HepG2 (cell line): ENCODE measurements at regions not wholly inside any gene's neighbourhood (a gene's known extent, or its start where the extent isn't known, plus 50 kb on each side); places are given as distances from the start of the nearest gene placed in this dataset.
A peak's percentile ranks its signal among the peaks of the same experiment; 100 is the strongest.

Source experiments
- ATAC-seq: fragments of 200-7000 bp; cut with Tn5 transposase; 3 replicates; pipeline ENCODE4 v1.9.1; 2020; ENCODE audit warnings: mild to moderate bottlenecking, moderate library complexity
- BruUV-seq: library from RNA; stranded (reverse); fragments of 400-500 nt; replicated peaks from 2 replicates; lab custom pipeline; 2021; lab: Mats Ljungman, UMichigan
- CTCF ChIA-PET: fragments of 300-600 bp; formaldehyde crosslinking; extraction: SDS; loops from one replicate; lab custom pipeline; 2021; ENCODE audit warnings: low total read pairs, inconsistent platforms, low intra/inter-chr PET ratio; lab: Yijun Ruan, JAX
- POLR2A ChIA-PET: fragments of 350-600 bp; sonication (Branson Sonifier 250); formaldehyde crosslinking; loops from one replicate; lab custom pipeline; 2020; ENCODE audit warnings: antibody characterized with exemption, inconsistent platforms; lab: Yijun Ruan, JAX
- DNase-seq: peaks from one replicate; pipeline ENCODE4 v3.0.0-alpha.2; 2015; ENCODE audit warnings: low spot score
- FAIRE-seq: peaks from 3 replicates; lab custom pipeline; 2011; peaks lifted over from hg19 to GRCh38; lab: Jason Lieb, UNC
- H2AFZ ChIP-seq: one replicate; pipeline ENCODE4 v1.6.1; 2011; ENCODE audit warnings: low read length, inconsistent platforms
- H3K27ac ChIP-seq: fragments of 300-600 bp; 3 replicates; pipeline ENCODE4 v1.8.0; 2011; ENCODE audit warnings: mixed run types, mild to moderate bottlenecking, mixed read lengths, low read length, inconsistent platforms; ENCODE audit not compliant: insufficient read depth; ENCODE audit errors: extremely low read length
- H3K27me3 ChIP-seq, 2 experiments: fragments of 200-600 bp in 1 of 2; 2 replicates in 1 of 2; 3 replicates in 1 of 2; pipeline versions ENCODE4 v1.6.0 to v1.8.0; 2011; ENCODE audit warnings: low read length in 2 of 2, mild to moderate bottlenecking in 2 of 2, moderate library complexity in 2 of 2, inconsistent platforms in 1 of 2; ENCODE audit not compliant: insufficient read depth in 2 of 2, control insufficient read depth in 1 of 2
- H3K36me3 ChIP-seq, 2 experiments: fragments of 200-600 bp in 1 of 2; replicated peaks in 1 of 2; 2 replicates in 1 of 2; 3 replicates in 1 of 2; pipeline versions ENCODE4 v1.5.1 to v1.8.0; 2011; ENCODE audit warnings: low read length in 2 of 2, inconsistent platforms in 1 of 2; ENCODE audit not compliant: insufficient read depth in 2 of 2, control insufficient read depth in 1 of 2
- H3K4me1 ChIP-seq: 2 replicates; pipeline ENCODE4 v1.5.1; 2012; ENCODE audit warnings: low read length, inconsistent platforms; ENCODE audit not compliant: insufficient read depth
- H3K4me2 ChIP-seq: 2 replicates; pipeline ENCODE4 v1.6.0; 2011; ENCODE audit warnings: low read depth, low read length, inconsistent platforms
- H3K4me3 ChIP-seq, 3 experiments: fragments of 200-600 bp in 1 of 3; sonication (generic), shearing (Covaris generic) in 1 of 3; replicated peaks in 1 of 3; 2 replicates each; pipeline ENCODE4 v1.5.1; 2011 to 2016; ENCODE audit warnings: low read length in 3 of 3, inconsistent platforms in 2 of 3, low read depth in 2 of 3, mild to moderate bottlenecking in 2 of 3, control low read depth in 1 of 3, mixed read lengths in 1 of 3; ENCODE audit not compliant: insufficient read depth in 1 of 3
- H3K79me2 ChIP-seq: one replicate; pipeline ENCODE4 v1.6.1; 2011; ENCODE audit warnings: low read length, inconsistent platforms; ENCODE audit not compliant: insufficient read depth
- H3K9ac ChIP-seq: 2 replicates; pipeline ENCODE4 v1.6.0; 2011; ENCODE audit warnings: mild to moderate bottlenecking, low read depth, low read length, inconsistent platforms; ENCODE audit not compliant: insufficient read depth
- H3K9me3 ChIP-seq: 2 replicates; pipeline ENCODE4 v1.5.1; 2012; ENCODE audit warnings: mild to moderate bottlenecking, low read length
- H4K20me1 ChIP-seq: 2 replicates; pipeline ENCODE4 v1.6.0; 2011; ENCODE audit warnings: inconsistent platforms, mild to moderate bottlenecking, low read length, moderate library complexity; ENCODE audit not compliant: insufficient read depth
- AHR ChIP-seq: IDR thresholded peaks from 2 replicates; pipeline ENCODE4 v1.6.1; 2018; ENCODE audit warnings: missing genetic modification reagents, missing compliant biosample characterization
- MAFF ChIP-seq: IDR thresholded peaks from 2 replicates; pipeline ENCODE4 v1.6.1; 2011; ENCODE audit warnings: low read depth, low read length, improper control_type of control experiment
- RELA ChIP-seq: sonication (generic); formaldehyde crosslinking; IDR thresholded peaks from 2 replicates; pipeline ENCODE4 v1.4.0; 2020; ENCODE audit warnings: missing genetic modification reagents
- TARDBP ChIP-seq: sonication (generic); formaldehyde crosslinking; IDR thresholded peaks from 2 replicates; pipeline ENCODE4 v1.8.0; 2022; ENCODE audit warnings: mild to moderate bottlenecking, missing genetic modification reagents
- WIZ ChIP-seq: sonication (generic); formaldehyde crosslinking; IDR thresholded peaks from 2 replicates; pipeline ENCODE4 v1.5.1; 2020; ENCODE audit warnings: mild to moderate bottlenecking, missing genetic modification reagents
- ZNF296 ChIP-seq: sonication (generic); formaldehyde crosslinking; conservative IDR thresholded peaks from 2 replicates; pipeline ENCODE4 v1.5.0; 2020; ENCODE audit warnings: mild to moderate bottlenecking, missing genetic modification reagents
- in situ Hi-C: cut with HindIII; loops from 2 replicates; pipeline ENCODE4 v1.10.0; 2017; ENCODE audit warnings: low pct_unique_long_range_greater_than_20kb; ENCODE audit not compliant: extremely low pct_ligation_motif_present
- intact Hi-C: fragments of 100-400 bp; cut with micrococcal nuclease; formaldehyde crosslinking; loops from one replicate; pipeline ENCODE4 v1.10.0; 2022; ENCODE audit not compliant: unreplicated experiment
- TF ChIP-seq, protein P1 (sequence below), 2 experiments: fragments of 450-650 bp in 1 of 2; sonication (generic) in 1 of 2; formaldehyde crosslinking in 1 of 2; IDR thresholded peaks; 2 replicates each; pipeline versions ENCODE4 v1.6.1 to v1.8.0; 2016 to 2022; ENCODE audit warnings: antibody characterized with exemption in 1 of 2, mild to moderate bottlenecking in 1 of 2, missing genetic modification reagents in 1 of 2
- TF ChIP-seq, protein P2 (sequence below): sonication (generic); formaldehyde crosslinking; IDR thresholded peaks from 2 replicates; pipeline ENCODE4 v1.4.0; 2020; ENCODE audit warnings: missing genetic modification reagents
- TF ChIP-seq, protein P3 (sequence below): sonication (generic); formaldehyde crosslinking; IDR thresholded peaks from 2 replicates; pipeline ENCODE4 v1.9.0; 2022; ENCODE audit warnings: missing genetic modification reagents, mild to moderate bottlenecking, borderline replicate concordance
- TF ChIP-seq, protein P4 (sequence below): sonication (generic); formaldehyde crosslinking; IDR thresholded peaks from 2 replicates; pipeline ENCODE4 v1.5.0; 2020; ENCODE audit warnings: missing genetic modification reagents

DNA sequence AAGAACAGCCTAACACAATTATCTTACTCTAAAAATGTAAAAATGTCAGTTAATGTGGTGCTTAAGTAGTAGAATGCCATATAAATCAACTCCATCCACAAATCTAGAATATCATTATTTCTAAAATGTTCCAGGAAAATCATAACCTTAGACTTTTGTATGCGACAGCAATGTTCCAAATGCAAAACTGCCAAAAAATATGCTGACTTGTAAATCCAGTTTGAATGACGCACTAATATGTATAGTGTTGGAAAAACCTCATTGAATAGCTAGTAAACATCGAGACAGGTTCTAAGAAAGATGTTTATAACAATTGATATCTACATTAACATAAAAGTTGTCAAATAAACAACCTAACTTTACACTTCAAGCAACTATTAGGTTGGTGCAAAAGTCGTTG is 469.1 kb upstream of the PRICKLE1 start (continued):
- TF ChIP-seq, protein P1, sequence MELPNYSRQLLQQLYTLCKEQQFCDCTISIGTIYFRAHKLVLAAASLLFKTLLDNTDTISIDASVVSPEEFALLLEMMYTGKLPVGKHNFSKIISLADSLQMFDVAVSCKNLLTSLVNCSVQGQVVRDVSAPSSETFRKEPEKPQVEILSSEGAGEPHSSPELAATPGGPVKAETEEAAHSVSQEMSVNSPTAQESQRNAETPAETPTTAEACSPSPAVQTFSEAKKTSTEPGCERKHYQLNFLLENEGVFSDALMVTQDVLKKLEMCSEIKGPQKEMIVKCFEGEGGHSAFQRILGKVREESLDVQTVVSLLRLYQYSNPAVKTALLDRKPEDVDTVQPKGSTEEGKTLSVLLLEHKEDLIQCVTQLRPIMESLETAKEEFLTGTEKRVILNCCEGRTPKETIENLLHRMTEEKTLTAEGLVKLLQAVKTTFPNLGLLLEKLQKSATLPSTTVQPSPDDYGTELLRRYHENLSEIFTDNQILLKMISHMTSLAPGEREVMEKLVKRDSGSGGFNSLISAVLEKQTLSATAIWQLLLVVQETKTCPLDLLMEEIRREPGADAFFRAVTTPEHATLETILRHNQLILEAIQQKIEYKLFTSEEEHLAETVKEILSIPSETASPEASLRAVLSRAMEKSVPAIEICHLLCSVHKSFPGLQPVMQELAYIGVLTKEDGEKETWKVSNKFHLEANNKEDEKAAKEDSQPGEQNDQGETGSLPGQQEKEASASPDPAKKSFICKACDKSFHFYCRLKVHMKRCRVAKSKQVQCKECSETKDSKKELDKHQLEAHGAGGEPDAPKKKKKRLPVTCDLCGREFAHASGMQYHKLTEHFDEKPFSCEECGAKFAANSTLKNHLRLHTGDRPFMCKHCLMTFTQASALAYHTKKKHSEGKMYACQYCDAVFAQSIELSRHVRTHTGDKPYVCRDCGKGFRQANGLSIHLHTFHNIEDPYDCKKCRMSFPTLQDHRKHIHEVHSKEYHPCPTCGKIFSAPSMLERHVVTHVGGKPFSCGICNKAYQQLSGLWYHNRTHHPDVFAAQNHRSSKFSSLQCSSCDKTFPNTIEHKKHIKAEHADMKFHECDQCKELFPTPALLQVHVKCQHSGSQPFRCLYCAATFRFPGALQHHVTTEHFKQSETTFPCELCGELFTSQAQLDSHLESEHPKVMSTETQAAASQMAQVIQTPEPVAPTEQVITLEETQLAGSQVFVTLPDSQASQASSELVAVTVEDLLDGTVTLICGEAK (IDR thresholded peaks at IDR 0.05), result peak; percentile 81
- TF ChIP-seq, protein P1 (CRISPR knock-in tag; IDR thresholded peaks at IDR 0.05), result no peak
- TF ChIP-seq MAFF, result peak; percentile 41; the same call in 1 of the 2 replicates

DNA sequence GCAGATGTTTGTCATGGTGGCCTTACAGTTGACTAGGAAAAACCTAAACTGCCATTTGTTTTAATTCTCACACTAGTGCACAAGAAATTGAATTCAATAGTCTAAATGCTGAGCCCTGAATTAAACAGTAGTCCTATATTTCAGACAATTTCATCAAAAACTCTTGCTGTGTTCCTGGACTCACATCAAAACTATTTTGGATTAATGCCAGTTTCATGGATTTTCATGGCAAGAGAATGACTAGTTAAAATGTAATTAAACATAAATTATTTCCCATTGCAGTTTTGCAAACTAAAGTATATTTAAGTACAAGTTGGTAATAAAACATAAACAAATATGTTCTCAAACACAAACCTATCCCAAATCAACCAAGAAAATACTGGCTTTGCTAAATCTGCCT is 468.0 kb upstream of the PRICKLE1 start:
- in situ Hi-C loops, result no loop called here
- no peak for FAIRE-seq
- CTCF ChIA-PET, result no interaction called here
- TF ChIP-seq TARDBP (CRISPR knock-in tag) (no peak), ZNF296 (CRISPR knock-in tag) (no peak), AHR (CRISPR knock-in tag) (no peak), WIZ (no peak), RELA (CRISPR knock-in tag) (no peak)
- TF ChIP-seq, protein P2, sequence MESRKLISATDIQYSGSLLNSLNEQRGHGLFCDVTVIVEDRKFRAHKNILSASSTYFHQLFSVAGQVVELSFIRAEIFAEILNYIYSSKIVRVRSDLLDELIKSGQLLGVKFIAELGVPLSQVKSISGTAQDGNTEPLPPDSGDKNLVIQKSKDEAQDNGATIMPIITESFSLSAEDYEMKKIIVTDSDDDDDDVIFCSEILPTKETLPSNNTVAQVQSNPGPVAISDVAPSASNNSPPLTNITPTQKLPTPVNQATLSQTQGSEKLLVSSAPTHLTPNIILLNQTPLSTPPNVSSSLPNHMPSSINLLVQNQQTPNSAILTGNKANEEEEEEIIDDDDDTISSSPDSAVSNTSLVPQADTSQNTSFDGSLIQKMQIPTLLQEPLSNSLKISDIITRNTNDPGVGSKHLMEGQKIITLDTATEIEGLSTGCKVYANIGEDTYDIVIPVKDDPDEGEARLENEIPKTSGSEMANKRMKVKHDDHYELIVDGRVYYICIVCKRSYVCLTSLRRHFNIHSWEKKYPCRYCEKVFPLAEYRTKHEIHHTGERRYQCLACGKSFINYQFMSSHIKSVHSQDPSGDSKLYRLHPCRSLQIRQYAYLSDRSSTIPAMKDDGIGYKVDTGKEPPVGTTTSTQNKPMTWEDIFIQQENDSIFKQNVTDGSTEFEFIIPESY (CRISPR knock-in tag), result no peak
- TF ChIP-seq, protein P3, sequence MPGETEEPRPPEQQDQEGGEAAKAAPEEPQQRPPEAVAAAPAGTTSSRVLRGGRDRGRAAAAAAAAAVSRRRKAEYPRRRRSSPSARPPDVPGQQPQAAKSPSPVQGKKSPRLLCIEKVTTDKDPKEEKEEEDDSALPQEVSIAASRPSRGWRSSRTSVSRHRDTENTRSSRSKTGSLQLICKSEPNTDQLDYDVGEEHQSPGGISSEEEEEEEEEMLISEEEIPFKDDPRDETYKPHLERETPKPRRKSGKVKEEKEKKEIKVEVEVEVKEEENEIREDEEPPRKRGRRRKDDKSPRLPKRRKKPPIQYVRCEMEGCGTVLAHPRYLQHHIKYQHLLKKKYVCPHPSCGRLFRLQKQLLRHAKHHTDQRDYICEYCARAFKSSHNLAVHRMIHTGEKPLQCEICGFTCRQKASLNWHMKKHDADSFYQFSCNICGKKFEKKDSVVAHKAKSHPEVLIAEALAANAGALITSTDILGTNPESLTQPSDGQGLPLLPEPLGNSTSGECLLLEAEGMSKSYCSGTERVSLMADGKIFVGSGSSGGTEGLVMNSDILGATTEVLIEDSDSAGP (CRISPR knock-in tag), result no peak
- TF ChIP-seq, protein P4, sequence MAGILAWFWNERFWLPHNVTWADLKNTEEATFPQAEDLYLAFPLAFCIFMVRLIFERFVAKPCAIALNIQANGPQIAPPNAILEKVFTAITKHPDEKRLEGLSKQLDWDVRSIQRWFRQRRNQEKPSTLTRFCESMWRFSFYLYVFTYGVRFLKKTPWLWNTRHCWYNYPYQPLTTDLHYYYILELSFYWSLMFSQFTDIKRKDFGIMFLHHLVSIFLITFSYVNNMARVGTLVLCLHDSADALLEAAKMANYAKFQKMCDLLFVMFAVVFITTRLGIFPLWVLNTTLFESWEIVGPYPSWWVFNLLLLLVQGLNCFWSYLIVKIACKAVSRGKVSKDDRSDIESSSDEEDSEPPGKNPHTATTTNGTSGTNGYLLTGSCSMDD, result no peak

More for the DNA sequence above, 468.0 kb upstream of the PRICKLE1 start:
- Histone ChIP-seq H3K4me1 (no peaks in the 10 kb centered on the region), H4K20me1 (no peaks in the 10 kb centered on the region), H3K9ac (no peak overlapping the region), H3K4me3 (no peak overlapping the region), H3K9me3 (no peaks in the 10 kb centered on the region), H3K27me3 (no peaks in the 10 kb centered on the region), H2AFZ (no peak overlapping the region), H3K27ac (no peak overlapping the region), H3K36me3 (no peaks in the 10 kb centered on the region), H3K79me2 (no peaks in the 10 kb centered on the region), H3K4me2 (no peak overlapping the region)
- intact Hi-C loops, result no loop called here
- BruUV-seq, result no TSS peak
- no peak for ATAC-seq
- POLR2A ChIA-PET, result no interaction called here
- no peak for DNase-seq
